DND-41 (cell line): ENCODE measurements at regions not wholly inside any gene's neighbourhood (a gene's known extent, or its start where the extent isn't known, plus 50 kb on each side); places are given as distances from the start of the nearest gene placed in this dataset.

ENCODE experiments used
- EZH2 ChIP-seq: IDR thresholded peaks from 3 replicates; pipeline ENCODE4 v1.6.1; 2012; ENCODE audit warnings: borderline replicate concordance, low read depth, mild to moderate bottlenecking, moderate library complexity, low read length, inconsistent platforms; ENCODE audit not compliant: severe bottlenecking
- TF ChIP-seq, protein P1 (sequence below): IDR thresholded peaks from 2 replicates; pipeline ENCODE4 v1.5.1; 2012; ENCODE audit warnings: borderline replicate concordance, low read length, moderate library complexity, mild to moderate bottlenecking; ENCODE audit not compliant: poor library complexity, severe bottlenecking; ENCODE audit errors: extremely low read depth

- TF ChIP-seq, protein P1, sequence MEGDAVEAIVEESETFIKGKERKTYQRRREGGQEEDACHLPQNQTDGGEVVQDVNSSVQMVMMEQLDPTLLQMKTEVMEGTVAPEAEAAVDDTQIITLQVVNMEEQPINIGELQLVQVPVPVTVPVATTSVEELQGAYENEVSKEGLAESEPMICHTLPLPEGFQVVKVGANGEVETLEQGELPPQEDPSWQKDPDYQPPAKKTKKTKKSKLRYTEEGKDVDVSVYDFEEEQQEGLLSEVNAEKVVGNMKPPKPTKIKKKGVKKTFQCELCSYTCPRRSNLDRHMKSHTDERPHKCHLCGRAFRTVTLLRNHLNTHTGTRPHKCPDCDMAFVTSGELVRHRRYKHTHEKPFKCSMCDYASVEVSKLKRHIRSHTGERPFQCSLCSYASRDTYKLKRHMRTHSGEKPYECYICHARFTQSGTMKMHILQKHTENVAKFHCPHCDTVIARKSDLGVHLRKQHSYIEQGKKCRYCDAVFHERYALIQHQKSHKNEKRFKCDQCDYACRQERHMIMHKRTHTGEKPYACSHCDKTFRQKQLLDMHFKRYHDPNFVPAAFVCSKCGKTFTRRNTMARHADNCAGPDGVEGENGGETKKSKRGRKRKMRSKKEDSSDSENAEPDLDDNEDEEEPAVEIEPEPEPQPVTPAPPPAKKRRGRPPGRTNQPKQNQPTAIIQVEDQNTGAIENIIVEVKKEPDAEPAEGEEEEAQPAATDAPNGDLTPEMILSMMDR, result no peak
- TF ChIP-seq EZH2, result no peak
These were observed 243.5 kb downstream of the MAT2B start for GRCh38 chr5:163748934-163749333.
